Gastroesophageal sphincter (tissue), 4 donors: ENCODE measurements at regions not wholly inside any gene's neighbourhood (a gene's known extent, or its start where the extent isn't known, plus 50 kb on each side); places are given as distances from the start of the nearest gene placed in this dataset.
A peak's percentile ranks its signal among the peaks of the same experiment; 100 is the strongest.

Experiments
- ATAC-seq: fragments of 150-250 bp; one replicate; pipeline ENCODE4 v1.9.1; 2016; ENCODE audit warnings: mild to moderate bottlenecking, moderate library complexity
- H3K27ac ChIP-seq, 4 donors: fragments of 200-600 bp; sonication (generic) in 3 of 4; 1 replicate in 3 of 4; 2 replicates in 1 of 4; pipeline ENCODE4 v1.5.1; 2016 to 2019
- H3K27me3 ChIP-seq: fragments of 200-600 bp; sonication (generic); one replicate; pipeline ENCODE4 v1.5.1; 2019
- H3K36me3 ChIP-seq, 2 donors: fragments of 200-600 bp; sonication (generic); one replicate each; pipeline ENCODE4 v1.5.1; 2019; ENCODE audit warnings: control low read depth in 1 of 2
- H3K4me1 ChIP-seq, 3 donors: fragments of 200-600 bp; sonication (generic); 1 replicate in 2 of 3; 2 replicates in 1 of 3; pipeline ENCODE4 v1.5.1; 2016 to 2019; ENCODE audit warnings: control low read depth in 2 of 3
- H3K4me3 ChIP-seq, 2 donors: fragments of 200-600 bp; sonication (generic); one replicate each; pipeline ENCODE4 v1.5.1; 2019; ENCODE audit warnings: mild to moderate bottlenecking in 1 of 2, moderate library complexity in 1 of 2
- H3K9me3 ChIP-seq, 3 donors: fragments of 200-600 bp; sonication (generic); one replicate each; pipeline ENCODE4 v1.5.1; 2017 to 2019; ENCODE audit warnings: control low read depth in 2 of 3
- EP300 ChIP-seq: sonication (generic); formaldehyde crosslinking; IDR thresholded peaks from one replicate; pipeline ENCODE4 v1.6.1; 2017; ENCODE audit warnings: antibody characterized with exemption, mild to moderate bottlenecking
- POLR2A ChIP-seq, 2 donors: fragments of 450-650 bp; IDR thresholded peaks; one replicate each; pipeline ENCODE4 v1.6.1; 2017; ENCODE audit warnings: antibody characterized with exemption in 2 of 2, mild to moderate bottlenecking in 2 of 2, moderate library complexity in 1 of 2
- POLR2AphosphoS5 ChIP-seq: sonication (generic); formaldehyde crosslinking; IDR thresholded peaks from one replicate; pipeline ENCODE4 v1.6.1; 2017; ENCODE audit warnings: antibody characterized with exemption
- WGBS, 2 donors: methylation state at CpG; one replicate each; pipeline ENCODE4 v1.1.5; 2018; ENCODE audit warnings: low coverage in 1 of 2; 5-methylcytosine and 5-hydroxymethylcytosine counted together
- TF ChIP-seq, protein P1 (sequence below), 4 experiments: fragments of 200-600 bp in 2 of 4; fragments of 450-650 bp in 2 of 4; sonication (generic) in 1 of 4; IDR thresholded peaks; one replicate each; pipeline ENCODE4 v1.5.1; 2017 to 2019; ENCODE audit warnings: antibody characterized with exemption in 4 of 4, mild to moderate bottlenecking in 2 of 4, moderate library complexity in 2 of 4

DNA sequence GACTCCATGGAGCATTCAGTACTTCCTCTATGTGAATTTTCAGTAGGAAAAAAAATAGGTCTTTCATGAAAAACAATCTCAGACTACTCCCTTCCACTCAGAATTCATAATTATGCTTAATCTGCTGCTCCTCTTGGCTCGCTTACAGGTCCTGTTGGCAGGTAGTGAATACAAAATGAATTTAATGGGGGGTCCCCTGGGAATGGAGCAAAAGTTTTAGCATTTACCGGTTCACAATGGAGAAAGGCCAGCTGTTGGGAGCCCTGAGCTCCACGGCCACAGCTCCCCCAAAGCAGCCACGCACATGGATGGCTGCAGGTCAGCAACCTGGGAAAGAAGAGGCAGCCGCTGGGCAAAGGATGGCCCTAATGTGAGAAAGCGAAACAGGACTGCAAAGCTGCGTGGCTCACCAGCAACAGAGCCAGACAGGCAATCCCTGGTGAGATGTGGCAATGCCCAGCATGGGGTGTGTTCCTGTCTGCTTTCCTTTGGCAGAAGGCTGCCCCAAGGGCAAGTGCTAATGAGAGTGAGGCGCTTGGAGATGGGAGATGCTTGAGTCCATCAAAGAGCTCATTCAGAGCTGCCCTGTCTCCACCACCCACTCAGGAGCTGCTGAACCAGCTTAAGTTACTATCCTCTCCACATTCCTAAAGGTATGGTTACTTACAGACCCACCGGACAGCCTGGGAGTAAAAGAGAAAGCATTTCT, 447.4 kb downstream of the EPHA4 start:
- ATAC-seq, result peak; percentile 34
- no peaks in the 10 kb centered on the region for H3K9me3 ChIP-seq
- H3K4me1 ChIP-seq, result no peaks in the 10 kb centered on the region
- no peak for TF ChIP-seq POLR2AphosphoS5
- TF ChIP-seq EP300, result no peak
- TF ChIP-seq POLR2A (IDR thresholded peaks at IDR 0.05), result no peak
- TF ChIP-seq, protein P1, sequence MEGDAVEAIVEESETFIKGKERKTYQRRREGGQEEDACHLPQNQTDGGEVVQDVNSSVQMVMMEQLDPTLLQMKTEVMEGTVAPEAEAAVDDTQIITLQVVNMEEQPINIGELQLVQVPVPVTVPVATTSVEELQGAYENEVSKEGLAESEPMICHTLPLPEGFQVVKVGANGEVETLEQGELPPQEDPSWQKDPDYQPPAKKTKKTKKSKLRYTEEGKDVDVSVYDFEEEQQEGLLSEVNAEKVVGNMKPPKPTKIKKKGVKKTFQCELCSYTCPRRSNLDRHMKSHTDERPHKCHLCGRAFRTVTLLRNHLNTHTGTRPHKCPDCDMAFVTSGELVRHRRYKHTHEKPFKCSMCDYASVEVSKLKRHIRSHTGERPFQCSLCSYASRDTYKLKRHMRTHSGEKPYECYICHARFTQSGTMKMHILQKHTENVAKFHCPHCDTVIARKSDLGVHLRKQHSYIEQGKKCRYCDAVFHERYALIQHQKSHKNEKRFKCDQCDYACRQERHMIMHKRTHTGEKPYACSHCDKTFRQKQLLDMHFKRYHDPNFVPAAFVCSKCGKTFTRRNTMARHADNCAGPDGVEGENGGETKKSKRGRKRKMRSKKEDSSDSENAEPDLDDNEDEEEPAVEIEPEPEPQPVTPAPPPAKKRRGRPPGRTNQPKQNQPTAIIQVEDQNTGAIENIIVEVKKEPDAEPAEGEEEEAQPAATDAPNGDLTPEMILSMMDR (IDR thresholded peaks at IDR 0.05), result no peak
- WGBS, 2 donors, result 57 to 61% methylated on average over 1 to 3 of the region's 9 CpGs
- no peak overlapping the region for H3K4me3 ChIP-seq
- H3K36me3 ChIP-seq, result no peaks in the 10 kb centered on the region
- no peaks in the 10 kb centered on the region for H3K27me3 ChIP-seq
- H3K27ac ChIP-seq, result peak overlapping the region in 1 of 4 donors; percentile 11

DNA sequence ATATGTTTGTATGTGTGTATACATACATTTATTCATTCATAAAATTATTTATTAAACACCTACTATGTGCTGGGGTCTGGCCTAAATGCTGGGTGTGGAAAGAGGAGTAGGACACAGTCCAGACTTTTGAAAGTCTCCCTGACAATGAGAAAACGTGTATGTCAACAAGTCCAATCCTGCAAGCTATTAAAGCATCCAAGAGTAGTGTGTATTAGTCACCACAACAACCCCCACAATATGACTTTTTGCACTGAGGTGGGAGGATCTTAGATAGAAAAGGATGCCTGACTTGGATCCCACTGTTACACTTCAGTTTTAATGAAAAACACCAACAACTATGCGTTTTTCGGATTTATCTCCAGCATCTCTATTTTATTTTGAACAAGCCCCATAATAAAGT, 446.4 kb downstream of the EPHA4 start:
- no peak overlapping the region for H3K27ac ChIP-seq
- H3K36me3 ChIP-seq, result no peaks in the 10 kb centered on the region
- no peak for TF ChIP-seq EP300
- TF ChIP-seq POLR2A (IDR thresholded peaks at IDR 0.05), result no peak
- TF ChIP-seq POLR2AphosphoS5, result no peak
- TF ChIP-seq, protein P1 (IDR thresholded peaks at IDR 0.05), result no peak
- ATAC-seq, result no peak
- H3K4me1 ChIP-seq, result no peaks in the 10 kb centered on the region
- H3K4me3 ChIP-seq, result no peak overlapping the region
- no peaks in the 10 kb centered on the region for H3K9me3 ChIP-seq
- no peaks in the 10 kb centered on the region for H3K27me3 ChIP-seq
- whole genome bisulfite sequencing, 2 donors, result 45 to 54% methylated on average over 3 of the region's 3 CpGs

DNA sequence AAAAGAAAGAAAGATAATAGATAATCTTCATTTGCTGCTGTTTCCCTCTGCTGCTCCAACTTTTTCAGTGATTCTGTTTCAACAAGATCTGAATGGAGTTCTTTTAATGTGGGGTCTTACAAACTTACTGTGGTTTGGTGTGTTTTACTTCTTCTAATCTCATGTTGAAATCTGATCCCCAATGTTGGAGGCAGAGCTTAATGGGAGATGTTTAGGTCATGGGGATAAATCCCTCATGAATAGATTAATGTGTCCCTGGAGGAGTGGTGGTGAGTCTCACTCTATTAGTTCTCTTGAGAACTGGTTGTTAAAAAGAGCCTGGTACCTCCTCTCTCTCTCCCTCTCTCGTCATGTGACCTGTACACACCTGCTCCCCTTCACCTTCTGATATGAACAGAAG, 442.4 kb downstream of the EPHA4 start:
- H3K4me1 ChIP-seq, result no peaks in the 10 kb centered on the region
- peak; percentile 19 for ATAC-seq
- no peaks in the 10 kb centered on the region for H3K27me3 ChIP-seq
- H3K36me3 ChIP-seq, result no peaks in the 10 kb centered on the region
- H3K4me3 ChIP-seq, result no peak overlapping the region
- no peaks in the 10 kb centered on the region for H3K9me3 ChIP-seq
- no peak overlapping the region for H3K27ac ChIP-seq
- WGBS, 2 donors, result 86% methylated on average over 1 of the region's 1 CpG; no CpG with 5 or more reads in 1 of the 2 donors
- TF ChIP-seq EP300 (no peak), POLR2A (IDR thresholded peaks at IDR 0.05) (no peak), POLR2AphosphoS5 (no peak)
- TF ChIP-seq, protein P1 (IDR thresholded peaks at IDR 0.05), result no peak

DNA sequence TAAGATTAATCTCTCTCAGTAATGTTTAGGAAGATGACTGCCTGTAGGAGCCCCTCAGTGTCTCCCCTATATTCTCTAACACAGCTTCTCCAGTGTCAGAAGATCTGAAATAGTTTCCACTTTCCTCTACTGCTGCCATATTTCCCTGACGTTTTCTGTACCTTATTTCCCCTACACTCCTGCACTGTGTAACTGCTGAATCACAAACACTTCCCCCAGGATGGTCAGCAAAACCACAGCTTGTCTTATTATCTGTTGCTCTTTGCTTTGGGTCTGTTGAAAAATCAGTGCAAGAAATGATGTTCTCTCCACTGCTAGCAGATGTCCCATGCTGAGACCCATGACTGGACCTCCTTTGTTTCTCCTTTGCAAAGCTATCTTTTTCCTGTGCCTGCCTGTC, 441.7 kb downstream of the EPHA4 start:
- H3K27me3 ChIP-seq, result no peaks in the 10 kb centered on the region
- TF ChIP-seq POLR2AphosphoS5 (no peak), POLR2A (IDR thresholded peaks at IDR 0.05) (no peak)
- TF ChIP-seq, protein P1 (IDR thresholded peaks at IDR 0.05), result no peak
- ATAC-seq, result no peak
- H3K9me3 ChIP-seq, result no peaks in the 10 kb centered on the region
- H3K4me1 ChIP-seq, result no peaks in the 10 kb centered on the region
- H3K4me3 ChIP-seq, result no peak overlapping the region
- no peaks in the 10 kb centered on the region for H3K36me3 ChIP-seq
- no peak overlapping the region for H3K27ac ChIP-seq
- 36 to 67% methylated on average over 1 of the region's 1 CpG for WGBS, 2 donors

DNA sequence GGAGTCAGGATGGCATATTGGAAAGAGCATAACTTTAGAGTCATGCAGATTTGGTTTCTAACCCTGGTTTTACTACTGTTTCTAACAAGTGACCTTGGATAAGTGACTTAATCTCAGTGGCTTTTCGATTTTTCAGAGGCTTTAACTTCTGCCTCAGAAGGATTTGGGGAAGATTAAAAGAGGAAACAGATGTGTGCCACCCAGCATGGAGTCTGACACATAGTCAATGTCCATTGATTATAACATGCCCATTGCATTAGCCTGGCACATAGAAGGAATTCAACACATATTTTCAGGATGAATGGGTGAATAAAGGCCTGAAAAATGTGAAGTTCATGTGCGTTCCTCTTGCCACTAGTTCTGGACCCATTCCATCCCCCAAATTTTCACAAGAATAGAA, 438.2 kb downstream of the EPHA4 start:
- Histone ChIP-seq H3K27me3 (no peaks in the 10 kb centered on the region), H3K27ac (no peak overlapping the region), H3K4me3 (no peak overlapping the region), H3K36me3 (no peaks in the 10 kb centered on the region), H3K4me1 (peaks cover 0 to 5% (median 0%) of the 10 kb centered on the region in 3 donors), H3K9me3 (no peaks in the 10 kb centered on the region)
- 62 to 100% methylated on average over 1 to 2 of the region's 2 CpGs for WGBS, 2 donors
- no peak for ATAC-seq
- TF ChIP-seq POLR2A (IDR thresholded peaks at IDR 0.05) (no peak), EP300 (no peak), POLR2AphosphoS5 (no peak)
- TF ChIP-seq, protein P1 (IDR thresholded peaks at IDR 0.05), result no peak
